ENCODE measurements at regions not wholly inside any gene's neighbourhood (a gene's known extent, or its start where the extent isn't known, plus 50 kb on each side); places are given as distances from the start of the nearest gene placed in this dataset.

DNA sequence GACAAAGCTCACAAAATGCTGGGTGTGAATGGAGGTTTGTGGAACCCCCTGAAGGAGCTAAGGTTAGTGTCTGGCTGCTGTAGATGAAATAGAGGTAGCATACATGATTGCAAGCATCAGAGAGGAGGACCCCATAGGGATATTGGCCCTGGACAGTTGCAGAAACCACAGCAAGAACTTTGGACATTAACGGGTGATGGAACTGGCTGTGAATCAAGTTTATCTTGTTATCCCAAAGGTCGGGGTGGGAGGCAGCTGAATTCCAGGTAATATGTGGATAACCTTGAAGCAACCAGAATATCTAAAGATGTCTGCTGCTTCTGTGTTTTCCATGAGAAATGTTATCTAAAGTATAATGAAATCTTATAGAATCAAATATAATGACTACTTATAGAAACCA, 447.7 kb downstream of the ZSWIM6 start:
- ATAC-seq (replicated peaks in 1 of 2) (no peak), DNase-seq (no peak)
- Mint-ChIP-seq H3K27ac (no peak overlapping the region), H3K36me3 (ENCODE audit: insufficient read depth in 2 of 2) (no peaks in the 10 kb centered on the region), H3K9me3 (peaks cover 0 to 2% of the 10 kb centered on the region in 2 donors), H3K4me3 (no peak overlapping the region), H3K27me3 (ENCODE audit: low read depth) (no peaks in the 10 kb centered on the region), H3K4me1 (ENCODE audit: low read depth) (no peaks in the 10 kb centered on the region)

DNA sequence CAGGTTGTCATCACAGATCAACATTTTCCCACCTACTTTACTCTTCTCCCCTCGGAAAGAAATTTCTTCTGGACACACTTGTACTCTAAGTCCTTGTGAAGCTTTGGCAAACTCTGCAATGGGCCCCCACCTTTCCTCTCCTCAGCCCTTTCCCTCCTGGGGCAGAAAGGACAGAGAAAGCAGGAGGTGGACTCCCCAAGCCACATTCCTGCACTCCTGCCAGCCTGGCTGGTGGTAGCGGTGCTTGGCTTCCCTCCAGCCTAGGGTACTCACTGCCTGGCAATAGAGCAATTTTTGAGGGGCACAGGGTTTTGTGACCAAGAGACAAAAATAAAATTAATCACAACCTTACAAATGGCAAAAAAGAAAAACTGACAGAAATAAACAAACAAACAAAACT, 451.4 kb downstream of the ZSWIM6 start:
- ATAC-seq (replicated peaks in 1 of 2) (no peak), DNase-seq (no peak)
- H3K9me3 Mint-ChIP-seq = peaks cover 0 to 2% of the 10 kb centered on the region in 2 donors
- H3K36me3 Mint-ChIP-seq (ENCODE audit: insufficient read depth in 2 of 2) = no peaks in the 10 kb centered on the region
- no peak overlapping the region for H3K27ac Mint-ChIP-seq
- no peaks in the 10 kb centered on the region for H3K27me3 Mint-ChIP-seq (ENCODE audit: low read depth)
- H3K4me3 Mint-ChIP-seq = no peak overlapping the region
- no peaks in the 10 kb centered on the region for H3K4me1 Mint-ChIP-seq (ENCODE audit: low read depth)

DNA sequence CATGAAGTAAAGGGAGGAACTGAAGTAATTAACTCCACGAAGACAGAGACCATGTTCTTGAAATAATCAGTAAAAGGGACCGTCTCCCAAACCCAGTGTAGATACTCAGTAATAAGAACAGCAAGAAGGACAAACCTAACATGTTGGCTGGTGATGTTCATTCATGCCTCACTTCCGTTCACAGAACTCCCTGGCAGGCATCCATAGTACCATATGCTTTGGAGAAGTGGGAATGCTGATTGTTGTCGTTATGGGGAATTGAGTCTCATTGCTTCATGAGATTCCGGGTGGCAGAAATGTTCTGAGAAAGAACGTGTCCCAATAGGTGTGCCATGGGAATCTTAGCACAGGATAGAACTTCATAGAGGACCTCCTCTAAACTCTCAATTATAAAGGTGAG, 452.3 kb downstream of the ZSWIM6 start:
- ATAC-seq (replicated peaks in 1 of 2) = no peak
- Mint-ChIP-seq H3K4me3 (no peak overlapping the region), H3K9me3 (peaks cover 0 to 2% of the 10 kb centered on the region in 2 donors), H3K27ac (no peak overlapping the region), H3K4me1 (ENCODE audit: low read depth) (no peaks in the 10 kb centered on the region), H3K36me3 (ENCODE audit: insufficient read depth in 2 of 2) (no peaks in the 10 kb centered on the region), H3K27me3 (ENCODE audit: low read depth) (no peaks in the 10 kb centered on the region)
- no peak for DNase-seq

DNA sequence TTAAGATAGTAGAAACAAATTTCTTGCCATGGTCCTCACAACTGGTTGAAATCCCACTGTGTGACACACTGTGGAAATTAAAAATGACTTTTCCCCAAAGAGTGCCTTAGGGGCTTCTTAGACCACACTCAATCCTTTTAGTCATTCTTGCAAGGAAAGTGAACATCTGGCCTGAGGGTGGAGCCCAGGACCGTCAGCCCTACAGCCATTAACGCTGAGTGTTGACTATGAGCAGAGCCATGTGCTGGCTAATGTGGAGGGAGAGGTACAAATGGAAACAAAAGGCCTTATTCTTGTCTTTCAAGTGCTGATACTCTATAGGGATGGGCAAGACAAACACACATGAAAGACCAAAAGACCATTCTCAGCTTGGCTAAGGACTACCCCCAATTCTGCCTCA, 456.5 kb downstream of the ZSWIM6 start:
- no peak overlapping the region for H3K4me3 Mint-ChIP-seq
- H3K36me3 Mint-ChIP-seq (ENCODE audit: insufficient read depth in 2 of 2) = no peaks in the 10 kb centered on the region
- ATAC-seq (replicated peaks in 1 of 2) = no peak
- no peak overlapping the region for H3K27ac Mint-ChIP-seq
- no peak for DNase-seq
- H3K9me3 Mint-ChIP-seq = no peaks in the 10 kb centered on the region
- H3K27me3 Mint-ChIP-seq (ENCODE audit: low read depth) = peaks cover 6% of the 10 kb centered on the region
- H3K4me1 Mint-ChIP-seq (ENCODE audit: low read depth) = no peaks in the 10 kb centered on the region

DNA sequence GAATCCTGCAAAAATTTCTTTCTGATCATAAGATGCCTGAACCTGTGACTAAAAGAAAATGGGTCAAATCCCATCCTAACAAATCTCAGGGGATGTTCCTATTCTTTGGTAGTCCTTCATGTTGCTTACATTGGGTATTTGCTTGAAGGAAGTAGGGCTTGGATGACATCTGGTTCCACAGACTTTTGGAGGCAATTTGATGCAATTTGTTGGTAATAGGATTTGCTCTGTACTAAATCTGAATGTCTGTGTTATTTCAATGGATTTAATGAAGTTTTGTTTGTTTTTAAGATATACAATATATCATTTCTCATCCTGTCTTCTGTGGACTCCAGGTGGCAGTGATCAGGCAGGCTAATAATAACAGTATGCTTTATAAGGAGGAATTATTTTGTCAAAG, 457.9 kb downstream of the ZSWIM6 start:
- no peak overlapping the region for H3K4me3 Mint-ChIP-seq

DNA sequence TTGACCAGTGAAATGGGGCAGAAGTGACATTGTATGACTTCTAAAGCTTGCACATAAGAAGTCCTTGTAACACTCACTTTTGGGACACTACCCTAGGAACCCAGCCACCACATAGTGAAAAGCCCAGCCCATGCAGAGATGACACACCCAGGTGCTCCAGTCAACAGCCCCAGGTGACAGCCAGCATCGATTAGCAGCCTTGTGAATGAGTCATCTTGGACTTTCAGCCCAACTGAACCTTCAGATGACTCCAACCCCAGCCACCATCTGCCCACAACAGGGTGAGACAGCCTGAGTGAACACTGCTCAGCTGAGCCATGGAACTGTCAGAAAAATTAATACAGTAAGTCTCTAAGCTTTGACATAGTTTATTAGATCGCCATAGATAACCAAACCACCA, 458.6 kb downstream of the ZSWIM6 start:
- Mint-ChIP-seq H3K27ac (no peak overlapping the region), H3K27me3 (ENCODE audit: low read depth) (peaks cover 6% of the 10 kb centered on the region), H3K4me3 (no peak overlapping the region), H3K9me3 (no peaks in the 10 kb centered on the region), H3K4me1 (ENCODE audit: low read depth) (no peaks in the 10 kb centered on the region), H3K36me3 (ENCODE audit: insufficient read depth in 2 of 2) (no peaks in the 10 kb centered on the region)
- DNase-seq (peak; percentile 4 to 10), ATAC-seq (replicated peaks in 1 of 2) (peak; percentile 80 to 88)

More for the DNA sequence above, 457.9 kb downstream of the ZSWIM6 start:
- Mint-ChIP-seq H3K9me3 (no peaks in the 10 kb centered on the region), H3K27me3 (ENCODE audit: low read depth) (peaks cover 6% of the 10 kb centered on the region), H3K36me3 (ENCODE audit: insufficient read depth in 2 of 2) (no peaks in the 10 kb centered on the region), H3K27ac (no peak overlapping the region), H3K4me1 (ENCODE audit: low read depth) (no peaks in the 10 kb centered on the region)
- ATAC-seq (replicated peaks in 1 of 2) (no peak), DNase-seq (no peak)

DNA sequence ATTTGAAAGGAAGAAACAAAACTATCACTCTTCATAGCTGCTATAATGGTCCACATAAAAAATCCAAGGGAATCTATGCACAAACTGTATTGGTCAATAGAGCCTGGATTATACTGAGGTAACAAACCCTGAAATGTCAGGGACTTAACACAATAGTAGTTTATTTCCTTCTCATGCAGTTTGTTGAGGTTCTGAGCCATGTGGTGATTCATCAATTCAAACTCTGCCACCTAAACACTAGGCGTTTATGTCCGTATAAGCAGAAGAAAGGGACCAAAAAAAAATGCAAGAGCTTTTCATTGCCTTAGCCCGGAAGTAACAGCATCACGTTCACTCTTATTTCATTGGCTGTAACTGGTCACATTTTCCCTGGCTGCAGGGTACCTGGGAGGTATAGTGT, 464.7 kb downstream of the ZSWIM6 start:
- no peak overlapping the region for H3K4me3 Mint-ChIP-seq
- H3K36me3 Mint-ChIP-seq (ENCODE audit: insufficient read depth in 2 of 2) = no peaks in the 10 kb centered on the region
- no peak for DNase-seq
- H3K27me3 Mint-ChIP-seq (ENCODE audit: low read depth) = peaks cover 6% of the 10 kb centered on the region
- no peaks in the 10 kb centered on the region for H3K9me3 Mint-ChIP-seq
- no peak overlapping the region for H3K27ac Mint-ChIP-seq
- ATAC-seq (replicated peaks in 1 of 2) = no peak
- no peaks in the 10 kb centered on the region for H3K4me1 Mint-ChIP-seq (ENCODE audit: low read depth)

DNA sequence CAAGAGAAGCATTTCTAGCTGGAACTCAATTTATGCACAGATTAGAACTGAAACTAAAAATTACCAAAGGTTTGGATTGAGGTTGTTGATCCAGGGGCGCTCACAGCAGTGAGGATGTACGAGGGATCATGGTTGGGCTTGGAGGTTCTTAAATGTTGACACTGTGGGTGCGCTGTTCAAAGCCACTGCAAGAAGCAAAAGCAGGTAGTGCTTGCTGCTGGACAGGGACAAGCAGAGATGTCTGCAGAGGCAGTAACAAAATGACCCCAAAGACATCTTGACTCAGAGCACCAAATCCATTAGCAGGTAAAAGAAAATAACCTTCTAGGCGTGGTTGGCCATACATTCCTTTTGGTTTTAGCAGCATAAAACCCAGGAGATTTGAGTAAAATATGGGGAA, 468.4 kb downstream of the ZSWIM6 start:
- no peak overlapping the region for H3K4me3 Mint-ChIP-seq
- no peaks in the 10 kb centered on the region for H3K36me3 Mint-ChIP-seq (ENCODE audit: insufficient read depth in 2 of 2)
- no peak overlapping the region for H3K27ac Mint-ChIP-seq
- ATAC-seq (replicated peaks in 1 of 2) (no peak), DNase-seq (no peak)
- H3K9me3 Mint-ChIP-seq = no peaks in the 10 kb centered on the region
- H3K4me1 Mint-ChIP-seq (ENCODE audit: low read depth) = no peaks in the 10 kb centered on the region
- no peaks in the 10 kb centered on the region for H3K27me3 Mint-ChIP-seq (ENCODE audit: low read depth)

DNA sequence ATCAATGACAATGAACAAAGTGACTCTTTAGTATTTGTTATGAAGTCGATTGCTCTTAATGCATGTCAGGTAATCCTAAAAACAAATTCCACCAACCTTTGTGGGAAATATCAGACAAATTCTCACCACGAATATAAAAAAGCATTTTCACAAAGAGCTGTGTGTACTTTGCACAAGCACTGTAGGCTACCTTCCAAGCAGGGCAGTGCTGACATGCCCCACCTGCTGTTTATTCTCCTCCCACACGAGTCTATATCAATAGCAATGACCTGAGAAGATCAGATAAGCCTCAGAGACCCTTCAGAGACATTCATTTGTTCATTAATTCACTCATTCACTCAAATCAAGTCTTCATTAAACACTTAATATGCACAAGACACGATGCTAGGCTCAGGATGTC, 469.1 kb downstream of the ZSWIM6 start:
- Mint-ChIP-seq H3K27ac (no peak overlapping the region), H3K9me3 (no peaks in the 10 kb centered on the region), H3K27me3 (ENCODE audit: low read depth) (no peaks in the 10 kb centered on the region), H3K4me3 (no peak overlapping the region), H3K4me1 (ENCODE audit: low read depth) (no peaks in the 10 kb centered on the region), H3K36me3 (ENCODE audit: insufficient read depth in 2 of 2) (no peaks in the 10 kb centered on the region)
- DNase-seq = no peak
- ATAC-seq (replicated peaks in 1 of 2) = no peak

DNA sequence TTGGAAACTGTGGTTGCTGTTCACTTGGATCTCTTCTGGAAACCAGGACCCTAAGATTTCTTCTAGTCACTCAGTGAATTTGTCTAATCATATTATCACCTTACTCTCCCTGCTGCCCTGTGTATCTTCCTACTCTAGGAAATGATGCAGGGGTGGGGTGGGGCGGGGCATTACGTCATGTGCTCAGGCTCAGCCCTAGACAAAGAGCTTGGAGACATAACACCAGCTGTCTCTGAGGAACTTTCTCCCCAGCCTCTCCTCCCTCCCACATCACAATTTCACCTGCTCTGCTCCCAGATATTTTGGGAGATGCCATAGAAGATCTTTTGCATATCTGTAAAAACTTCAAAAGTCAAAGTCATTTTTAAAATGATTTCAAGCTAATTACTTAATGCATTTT, 470.4 kb downstream of the ZSWIM6 start:
- no peaks in the 10 kb centered on the region for H3K36me3 Mint-ChIP-seq (ENCODE audit: insufficient read depth in 2 of 2)
- H3K27me3 Mint-ChIP-seq (ENCODE audit: low read depth) = no peaks in the 10 kb centered on the region
- no peaks in the 10 kb centered on the region for H3K9me3 Mint-ChIP-seq
- DNase-seq = no peak
- H3K4me3 Mint-ChIP-seq = no peak overlapping the region
- no peak overlapping the region for H3K27ac Mint-ChIP-seq
- no peak for ATAC-seq (replicated peaks in 1 of 2)
- no peaks in the 10 kb centered on the region for H3K4me1 Mint-ChIP-seq (ENCODE audit: low read depth)

DNA sequence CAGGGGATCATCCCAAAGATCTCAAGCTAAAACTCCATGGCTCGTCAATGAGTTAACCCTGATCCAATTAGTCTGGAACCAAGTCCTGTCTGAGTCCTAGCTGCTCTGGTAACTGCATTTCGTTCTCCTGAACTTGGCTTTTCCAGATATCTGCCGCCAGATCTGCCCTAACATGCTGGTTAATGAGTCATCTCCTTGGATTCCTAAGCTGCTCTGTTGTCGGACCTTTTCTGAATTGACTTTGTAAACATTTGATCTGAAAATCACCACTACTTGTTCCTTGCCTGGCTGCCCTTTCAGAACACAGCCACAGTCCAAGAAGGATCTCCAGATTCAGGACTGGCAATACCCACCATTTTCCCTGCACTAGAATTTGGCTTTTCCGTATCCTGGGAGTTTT, 473.0 kb downstream of the ZSWIM6 start:
- H3K27ac Mint-ChIP-seq = no peak overlapping the region
- no peaks in the 10 kb centered on the region for H3K36me3 Mint-ChIP-seq (ENCODE audit: insufficient read depth in 2 of 2)
- no peak for ATAC-seq (replicated peaks in 1 of 2)
- H3K27me3 Mint-ChIP-seq (ENCODE audit: low read depth) = no peaks in the 10 kb centered on the region
- H3K9me3 Mint-ChIP-seq = no peaks in the 10 kb centered on the region
- no peak overlapping the region for H3K4me3 Mint-ChIP-seq
- DNase-seq = no peak
- H3K4me1 Mint-ChIP-seq (ENCODE audit: low read depth) = no peaks in the 10 kb centered on the region

DNA sequence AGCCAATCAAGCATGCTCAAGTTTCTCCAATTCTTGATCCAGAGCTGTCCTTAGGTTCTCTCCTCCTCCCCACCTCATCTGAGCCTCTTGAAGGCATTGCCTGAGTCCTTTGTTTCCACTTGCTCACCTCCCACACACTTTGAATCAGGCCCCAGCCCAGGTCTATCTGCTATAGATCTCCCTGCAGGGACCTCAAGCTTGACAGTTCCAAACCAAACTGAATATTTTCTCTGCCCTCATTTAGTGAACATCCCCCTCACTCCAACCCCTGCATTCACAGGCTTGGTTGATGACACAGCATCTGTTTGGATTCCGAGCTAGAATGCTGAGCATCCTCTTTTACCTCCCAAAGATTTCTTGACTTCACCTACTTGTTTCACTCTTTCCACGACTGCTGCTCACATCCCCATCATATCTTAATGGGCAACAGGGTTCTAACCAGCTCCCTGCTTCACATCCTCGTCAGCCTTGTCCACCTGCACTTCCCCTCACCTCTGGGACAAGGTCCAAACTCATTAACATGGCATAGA, 474.5 kb downstream of the ZSWIM6 start:
- no peak for ATAC-seq (replicated peaks in 1 of 2)

DNA sequence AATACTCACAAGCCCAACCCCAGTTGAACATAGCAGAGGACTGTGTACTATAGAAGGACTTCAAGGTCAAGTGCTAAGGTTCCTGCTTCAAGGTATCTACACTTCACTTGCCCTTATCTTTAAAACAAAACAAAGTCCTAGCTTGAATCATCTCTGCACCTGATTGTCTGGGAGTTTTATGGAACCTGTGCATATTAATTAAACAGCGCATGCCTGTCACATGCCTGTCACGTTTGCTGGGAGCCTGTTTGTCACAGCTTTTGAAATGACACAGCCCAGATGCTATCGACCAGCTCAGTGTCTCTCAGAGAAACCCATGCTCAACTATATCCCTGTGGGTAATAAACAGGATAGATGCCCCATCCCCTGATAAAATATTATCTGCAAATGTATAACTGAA, 476.0 kb downstream of the ZSWIM6 start:
- no peaks in the 10 kb centered on the region for H3K9me3 Mint-ChIP-seq
- H3K4me3 Mint-ChIP-seq = no peak overlapping the region
- H3K27me3 Mint-ChIP-seq (ENCODE audit: low read depth) = no peaks in the 10 kb centered on the region
- H3K27ac Mint-ChIP-seq = no peak overlapping the region
- no peaks in the 10 kb centered on the region for H3K4me1 Mint-ChIP-seq (ENCODE audit: low read depth)
- no peaks in the 10 kb centered on the region for H3K36me3 Mint-ChIP-seq (ENCODE audit: insufficient read depth in 2 of 2)
- DNase-seq (no peak), ATAC-seq (replicated peaks in 1 of 2) (no peak)

More for the DNA sequence above, 474.5 kb downstream of the ZSWIM6 start:
- Mint-ChIP-seq H3K27ac (no peak overlapping the region), H3K4me1 (ENCODE audit: low read depth) (no peaks in the 10 kb centered on the region), H3K27me3 (ENCODE audit: low read depth) (no peaks in the 10 kb centered on the region), H3K9me3 (no peaks in the 10 kb centered on the region), H3K4me3 (no peak overlapping the region), H3K36me3 (ENCODE audit: insufficient read depth in 2 of 2) (no peaks in the 10 kb centered on the region)
- DNase-seq = no peak

DNA sequence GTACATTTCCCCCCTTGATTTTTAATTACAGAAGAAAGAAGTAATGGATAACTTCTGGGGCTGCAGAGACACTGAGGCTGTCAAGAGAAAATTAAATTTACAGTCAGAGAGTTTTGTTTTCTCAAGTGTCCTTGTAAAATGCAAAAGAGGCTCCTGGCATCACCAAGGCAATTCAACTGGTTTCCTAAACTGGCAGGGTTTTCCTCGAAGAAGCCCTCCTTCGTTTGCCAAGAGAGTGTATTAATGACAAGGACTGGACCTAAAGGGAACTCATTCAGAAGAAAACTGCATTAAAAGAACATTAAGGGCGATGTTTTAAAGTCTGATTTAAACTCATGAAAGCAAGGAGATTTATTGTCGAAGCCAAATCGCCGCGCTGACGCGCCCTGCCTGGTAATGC, 476.9 kb downstream of the ZSWIM6 start:
- no peak for DNase-seq
- no peak for ATAC-seq (replicated peaks in 1 of 2)
- no peak overlapping the region for H3K27ac Mint-ChIP-seq
- H3K27me3 Mint-ChIP-seq (ENCODE audit: low read depth) = no peaks in the 10 kb centered on the region
- H3K4me3 Mint-ChIP-seq = no peak overlapping the region
- H3K36me3 Mint-ChIP-seq (ENCODE audit: insufficient read depth in 2 of 2) = no peaks in the 10 kb centered on the region
- H3K9me3 Mint-ChIP-seq = no peaks in the 10 kb centered on the region
- no peaks in the 10 kb centered on the region for H3K4me1 Mint-ChIP-seq (ENCODE audit: low read depth)

Data from activated T-cell treated with anti-CD3 and anti-CD28 coated beads, Interleukin-2, amount 50 U/mL, for 72 hours (primary cell).